CD4-positive, alpha-beta T cell (primary cell): ENCODE measurements at regions not wholly inside any gene's neighbourhood (a gene's known extent, or its start where the extent isn't known, plus 50 kb on each side); places are given as distances from the start of the nearest gene placed in this dataset.
A peak's percentile ranks its signal among the peaks of the same experiment; 100 is the strongest.

ENCODE experiments used
- ATAC-seq: fragments of 200-7000 bp; cut with Tn5 transposase; one replicate; pipeline ENCODE4 v1.10.0; 2022; ENCODE audit warnings: mild to moderate bottlenecking; ENCODE audit not compliant: poor library complexity
- CTCF ChIA-PET: fragments of 350-600 bp; sonication (Branson Sonifier 250); formaldehyde crosslinking; loops from one replicate; lab custom pipeline; 2021; ENCODE audit warnings: antibody characterized with exemption, inconsistent platforms; lab: Charles Lee
- POLR2A ChIA-PET: fragments of 350-600 bp; sonication (Branson Sonifier 250); formaldehyde crosslinking; loops from one replicate; lab custom pipeline; 2021; ENCODE audit warnings: antibody characterized with exemption, inconsistent platforms; lab: Charles Lee
- DNase-seq, 14 experiments: peaks; one replicate each; pipeline ENCODE4 v3.0.0-alpha.2; 2013 to 2020; ENCODE audit warnings: mixed read lengths in 2 of 14
- H3K27ac ChIP-seq, 2 donors: one replicate each; pipeline versions ENCODE4 v1.5.1 to v1.7.0; 2013; ENCODE audit warnings: low read length in 2 of 2, low read depth in 1 of 2, mild to moderate bottlenecking in 1 of 2
- H3K27me3 ChIP-seq, 2 experiments: 1 replicate in 1 of 2; 2 replicates in 1 of 2; pipeline versions ENCODE4 v1.6.1 to v1.7.0; 2013; ENCODE audit warnings: low read length in 2 of 2, control low read depth in 1 of 2, mild to moderate bottlenecking in 1 of 2, moderate library complexity in 1 of 2; ENCODE audit not compliant: insufficient read depth in 2 of 2, control insufficient read depth in 1 of 2
- H3K36me3 ChIP-seq: one replicate; pipeline ENCODE4 v1.6.1; 2013; ENCODE audit warnings: low read length, control low read depth; ENCODE audit not compliant: insufficient read depth
- H3K4me1 ChIP-seq: one replicate; pipeline ENCODE4 v1.6.1; 2013; ENCODE audit warnings: low read length, control low read depth; ENCODE audit not compliant: insufficient read depth
- H3K4me3 ChIP-seq: one replicate; pipeline ENCODE4 v1.5.1; 2013; ENCODE audit warnings: mild to moderate bottlenecking, low read length, moderate library complexity
- H3K9me3 ChIP-seq, 2 experiments: 1 replicate in 1 of 2; 2 replicates in 1 of 2; pipeline versions ENCODE4 v1.6.1 to v1.7.0; 2013; ENCODE audit warnings: low read length in 2 of 2, mild to moderate bottlenecking in 2 of 2, control low read depth in 1 of 2, moderate library complexity in 1 of 2; ENCODE audit not compliant: control insufficient read depth in 1 of 2, insufficient read depth in 1 of 2
- H3K27ac Mint-ChIP-seq: one replicate; pipeline ENCODE4 v1.8.0; 2020; ENCODE audit warnings: mixed read lengths
- H3K27me3 Mint-ChIP-seq: one replicate; pipeline ENCODE4 v1.8.0; 2021; ENCODE audit warnings: mixed read lengths
- H3K36me3 Mint-ChIP-seq: one replicate; pipeline ENCODE4 v1.8.0; 2021; ENCODE audit warnings: low read depth, mixed read lengths
- H3K4me1 Mint-ChIP-seq: one replicate; pipeline ENCODE4 v1.8.0; 2021; ENCODE audit warnings: low read depth, mixed read lengths
- H3K4me3 Mint-ChIP-seq: one replicate; pipeline ENCODE4 v1.8.0; 2020; ENCODE audit warnings: mild to moderate bottlenecking, mixed read lengths
- H3K9me3 Mint-ChIP-seq: one replicate; pipeline ENCODE4 v1.8.0; 2020; ENCODE audit warnings: mixed read lengths
- intact Hi-C, 2 experiments: fragments of 100-400 bp; cut with DNase I in 1 of 2; cut with micrococcal nuclease in 1 of 2; formaldehyde crosslinking; loops; one replicate each; pipeline versions ENCODE4 v1.15.1 to v1.9.0; 2023 to 2025; cut with DNase I, micrococcal nuclease
- TF ChIP-seq, protein P1 (sequence below): fragments of 200-600 bp; IDR thresholded peaks from one replicate; pipeline ENCODE4 v1.8.0; 2022; ENCODE audit warnings: antibody characterized with exemption, mild to moderate bottlenecking

DNA sequence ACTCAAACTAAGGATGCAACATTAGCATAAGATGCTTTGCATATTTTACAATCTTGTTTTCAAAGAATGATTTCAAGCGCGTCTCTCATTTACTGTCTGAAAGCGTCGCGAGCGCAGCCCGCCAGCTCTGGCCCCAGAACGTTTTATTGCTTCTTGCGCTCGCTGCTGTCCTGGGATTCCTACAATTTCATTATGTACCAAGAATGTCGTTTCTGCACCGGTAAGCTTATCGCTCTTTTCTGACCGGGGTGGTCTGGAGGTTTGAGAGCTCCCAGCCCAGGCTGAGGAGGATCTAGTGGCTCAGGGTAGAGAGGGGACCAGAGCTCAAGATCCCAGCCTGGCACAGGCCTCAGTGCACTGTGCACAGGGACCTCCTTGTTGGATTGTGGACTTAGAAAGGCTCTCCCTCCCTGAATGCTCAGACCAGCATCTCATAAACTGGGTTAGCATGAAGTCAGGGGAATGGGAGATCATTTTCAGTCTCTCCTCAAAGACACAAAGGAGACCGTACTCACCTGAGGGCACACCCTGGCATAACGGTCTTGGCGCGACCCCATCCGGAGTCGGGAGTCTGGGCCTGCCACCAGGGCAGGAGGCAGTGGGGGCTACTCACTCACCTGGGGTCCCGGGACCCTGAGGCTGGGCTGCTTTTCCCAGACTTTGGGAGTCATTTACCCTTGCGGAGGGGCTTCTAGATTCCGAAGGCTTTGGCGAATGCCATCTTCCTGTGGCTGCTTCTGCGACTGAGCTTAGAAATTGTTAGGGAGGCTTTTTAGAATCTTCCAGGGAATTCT is 817.4 kb downstream of the BRD1 start:
- TF ChIP-seq, protein P1, sequence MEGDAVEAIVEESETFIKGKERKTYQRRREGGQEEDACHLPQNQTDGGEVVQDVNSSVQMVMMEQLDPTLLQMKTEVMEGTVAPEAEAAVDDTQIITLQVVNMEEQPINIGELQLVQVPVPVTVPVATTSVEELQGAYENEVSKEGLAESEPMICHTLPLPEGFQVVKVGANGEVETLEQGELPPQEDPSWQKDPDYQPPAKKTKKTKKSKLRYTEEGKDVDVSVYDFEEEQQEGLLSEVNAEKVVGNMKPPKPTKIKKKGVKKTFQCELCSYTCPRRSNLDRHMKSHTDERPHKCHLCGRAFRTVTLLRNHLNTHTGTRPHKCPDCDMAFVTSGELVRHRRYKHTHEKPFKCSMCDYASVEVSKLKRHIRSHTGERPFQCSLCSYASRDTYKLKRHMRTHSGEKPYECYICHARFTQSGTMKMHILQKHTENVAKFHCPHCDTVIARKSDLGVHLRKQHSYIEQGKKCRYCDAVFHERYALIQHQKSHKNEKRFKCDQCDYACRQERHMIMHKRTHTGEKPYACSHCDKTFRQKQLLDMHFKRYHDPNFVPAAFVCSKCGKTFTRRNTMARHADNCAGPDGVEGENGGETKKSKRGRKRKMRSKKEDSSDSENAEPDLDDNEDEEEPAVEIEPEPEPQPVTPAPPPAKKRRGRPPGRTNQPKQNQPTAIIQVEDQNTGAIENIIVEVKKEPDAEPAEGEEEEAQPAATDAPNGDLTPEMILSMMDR: no peak
- H3K27me3 ChIP-seq: peaks cover 0 to 5% of the 10 kb centered on the region in 2 experiments
- CTCF ChIA-PET: no interaction called here
- H3K27me3 Mint-ChIP-seq: peaks cover 12% of the 10 kb centered on the region
- H3K36me3 Mint-ChIP-seq: no peaks in the 10 kb centered on the region
- no peak overlapping the region for H3K27ac Mint-ChIP-seq
- no peaks in the 10 kb centered on the region for H3K4me1 ChIP-seq
- H3K4me1 Mint-ChIP-seq: no peaks in the 10 kb centered on the region
- H3K9me3 ChIP-seq: peaks cover 0 to 4% of the 10 kb centered on the region in 2 experiments
- no peak overlapping the region for H3K4me3 ChIP-seq
- intact Hi-C loops: no loop called here
- POLR2A ChIA-PET: no interaction called here
- H3K4me3 Mint-ChIP-seq: no peak overlapping the region
- no peak overlapping the region for H3K27ac ChIP-seq
- no peaks in the 10 kb centered on the region for H3K36me3 ChIP-seq
- ATAC-seq (no peak), DNase-seq (peak in 1 of 14 experiments; percentile 30)
- no peaks in the 10 kb centered on the region for H3K9me3 Mint-ChIP-seq

GRCh38 chr22:49009359-49010063 is 818.2 kb downstream of the BRD1 start:
- Histone ChIP-seq H3K27me3 (peaks cover 0 to 5% of the 10 kb centered on the region in 2 experiments), H3K4me1 (no peaks in the 10 kb centered on the region), H3K27ac (no peak overlapping the region), H3K9me3 (peaks cover 0 to 8% of the 10 kb centered on the region in 2 experiments), H3K4me3 (no peak overlapping the region), H3K36me3 (no peaks in the 10 kb centered on the region)
- intact Hi-C loops: no loop called here
- CTCF ChIA-PET: no interaction called here
- TF ChIP-seq, protein P1: no peak
- no peak overlapping the region for H3K4me3 Mint-ChIP-seq
- H3K27ac Mint-ChIP-seq: no peak overlapping the region
- DNase-seq (no peak), ATAC-seq (no peak)
- H3K4me1 Mint-ChIP-seq: no peaks in the 10 kb centered on the region
- no peaks in the 10 kb centered on the region for H3K9me3 Mint-ChIP-seq
- H3K27me3 Mint-ChIP-seq: peaks cover 12% of the 10 kb centered on the region
- POLR2A ChIA-PET: no interaction called here
- H3K36me3 Mint-ChIP-seq: no peaks in the 10 kb centered on the region

DNA sequence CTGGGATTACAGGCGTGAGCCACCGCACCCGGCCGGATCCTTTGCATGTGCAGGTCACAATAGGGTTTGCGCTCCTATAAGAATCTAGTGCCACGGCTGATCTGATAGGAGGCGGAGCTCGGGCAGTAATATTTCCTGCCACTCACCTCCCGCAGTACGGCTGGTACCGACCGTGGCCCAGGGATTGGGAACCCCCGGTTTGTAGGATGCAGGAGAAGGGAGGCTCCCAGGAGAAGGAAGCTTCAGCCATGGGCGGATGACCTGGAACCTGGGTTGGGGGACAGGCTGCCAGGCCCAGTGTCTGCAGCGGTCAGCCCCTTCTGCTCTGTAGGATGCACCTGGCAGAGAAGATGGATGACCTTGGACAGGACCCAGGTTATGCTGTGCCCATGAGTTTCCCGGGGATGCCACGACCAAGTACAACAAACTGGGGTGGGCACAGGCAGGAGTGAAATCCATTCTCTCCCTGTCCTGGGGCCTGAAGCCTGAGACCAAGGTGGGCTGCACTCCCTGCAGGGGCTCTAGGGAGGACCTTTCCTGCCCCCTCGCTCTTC is 818.9 kb downstream of the BRD1 start:
- TF ChIP-seq, protein P1: no peak
- no peak overlapping the region for H3K27ac ChIP-seq
- Mint-ChIP-seq H3K36me3 (no peaks in the 10 kb centered on the region), H3K27ac (no peak overlapping the region), H3K27me3 (peaks cover 12% of the 10 kb centered on the region), H3K4me1 (no peaks in the 10 kb centered on the region), H3K9me3 (no peaks in the 10 kb centered on the region), H3K4me3 (no peak overlapping the region)
- H3K36me3 ChIP-seq: no peaks in the 10 kb centered on the region
- no peak overlapping the region for H3K4me3 ChIP-seq
- ChIA-PET CTCF (no interaction called here), POLR2A (no interaction called here)
- peaks cover 0 to 9% of the 10 kb centered on the region in 2 experiments for H3K9me3 ChIP-seq
- DNase-seq (peak in 1 of 14 experiments; percentile 10), ATAC-seq (no peak)
- intact Hi-C loops: no loop called here
- peaks cover 0 to 5% of the 10 kb centered on the region in 2 experiments for H3K27me3 ChIP-seq
- no peaks in the 10 kb centered on the region for H3K4me1 ChIP-seq
